Bronchial epithelial cell (primary cell): ENCODE measurements at regions not wholly inside any gene's neighbourhood (a gene's known extent, or its start where the extent isn't known, plus 50 kb on each side); places are given as distances from the start of the nearest gene placed in this dataset.
"Not testable (repeated sequence)": the region's sequence is repeated elsewhere in the genome, so short reads cannot be mapped to it uniquely, and the experiment has no call there.

ENCODE experiments used
- DNase-seq: peaks from one replicate; pipeline ENCODE4 v3.0.0-alpha.2; 2010; ENCODE audit warnings: low read depth
- FAIRE-seq: peaks from 2 replicates; lab custom pipeline; 2011; peaks lifted over from hg19 to GRCh38; lab: Jason Lieb, UNC
- H3K27me3 ChIP-seq: 2 replicates; pipeline ENCODE4 v1.5.1; 2011; ENCODE audit warnings: low read length; ENCODE audit not compliant: control insufficient read depth, insufficient read depth
- H3K36me3 ChIP-seq: 2 replicates; pipeline ENCODE4 v1.5.1; 2011; ENCODE audit warnings: low read length; ENCODE audit not compliant: control insufficient read depth, insufficient read depth
- H3K4me3 ChIP-seq: 2 replicates; pipeline ENCODE4 v1.5.1; 2011; ENCODE audit warnings: mild to moderate bottlenecking, low read depth, low read length, control low read depth
- TF ChIP-seq, protein P1 (sequence below): IDR thresholded peaks from 2 replicates; pipeline ENCODE4 v1.5.1; 2011; ENCODE audit warnings: mild to moderate bottlenecking, moderate library complexity, low read length, control low read depth, inconsistent platforms; ENCODE audit not compliant: insufficient read depth, severe bottlenecking

DNA sequence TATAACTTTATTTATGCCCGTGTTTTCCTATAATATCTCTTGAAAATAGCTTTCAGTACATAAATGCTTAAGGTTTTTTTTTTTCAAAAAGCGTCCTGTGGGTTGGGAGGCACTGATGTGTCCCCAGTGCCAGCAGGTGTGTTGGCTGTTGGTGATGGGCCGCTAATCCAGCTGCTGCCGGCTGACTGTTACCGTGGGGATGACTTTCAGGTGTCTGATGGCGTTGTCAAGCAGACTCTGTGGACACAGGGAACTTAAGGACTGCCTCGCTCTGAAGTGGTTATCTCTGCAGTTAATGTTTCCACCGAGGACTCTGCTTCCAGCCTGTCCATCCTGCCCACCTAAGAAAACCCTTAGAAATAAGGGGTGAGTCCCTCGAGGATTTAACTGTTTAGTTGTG, 94.5 kb downstream of the ANKRD10 start:
- TF ChIP-seq, protein P1, sequence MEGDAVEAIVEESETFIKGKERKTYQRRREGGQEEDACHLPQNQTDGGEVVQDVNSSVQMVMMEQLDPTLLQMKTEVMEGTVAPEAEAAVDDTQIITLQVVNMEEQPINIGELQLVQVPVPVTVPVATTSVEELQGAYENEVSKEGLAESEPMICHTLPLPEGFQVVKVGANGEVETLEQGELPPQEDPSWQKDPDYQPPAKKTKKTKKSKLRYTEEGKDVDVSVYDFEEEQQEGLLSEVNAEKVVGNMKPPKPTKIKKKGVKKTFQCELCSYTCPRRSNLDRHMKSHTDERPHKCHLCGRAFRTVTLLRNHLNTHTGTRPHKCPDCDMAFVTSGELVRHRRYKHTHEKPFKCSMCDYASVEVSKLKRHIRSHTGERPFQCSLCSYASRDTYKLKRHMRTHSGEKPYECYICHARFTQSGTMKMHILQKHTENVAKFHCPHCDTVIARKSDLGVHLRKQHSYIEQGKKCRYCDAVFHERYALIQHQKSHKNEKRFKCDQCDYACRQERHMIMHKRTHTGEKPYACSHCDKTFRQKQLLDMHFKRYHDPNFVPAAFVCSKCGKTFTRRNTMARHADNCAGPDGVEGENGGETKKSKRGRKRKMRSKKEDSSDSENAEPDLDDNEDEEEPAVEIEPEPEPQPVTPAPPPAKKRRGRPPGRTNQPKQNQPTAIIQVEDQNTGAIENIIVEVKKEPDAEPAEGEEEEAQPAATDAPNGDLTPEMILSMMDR = no peak
- Histone ChIP-seq H3K27me3 (no peaks in the 10 kb centered on the region), H3K36me3 (no peaks in the 10 kb centered on the region), H3K4me3 (no peak overlapping the region)
- FAIRE-seq (no peak), DNase-seq (no peak)

- H3K36me3 ChIP-seq, FAIRE-seq, DNase-seq, H3K4me3 ChIP-seq, H3K27me3 ChIP-seq: not testable (repeated sequence)
Observed at GRCh38 chr13:110821837-110822668, 92.8 kb downstream of the ANKRD10 start.

DNA sequence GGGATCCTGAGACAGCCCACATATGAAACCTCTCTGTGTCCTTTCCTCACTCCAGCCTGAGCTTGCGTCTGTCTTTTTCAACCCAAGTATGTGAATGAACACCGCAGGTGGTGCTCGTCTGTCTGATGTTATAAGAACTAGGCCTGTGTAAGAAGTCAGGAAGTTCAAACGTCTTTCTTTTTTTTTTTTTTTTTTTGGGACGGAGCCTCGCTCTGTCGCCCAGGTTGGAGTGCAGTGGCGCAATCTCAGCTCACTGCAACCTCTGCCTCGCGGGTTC, 92.3 kb downstream of the ANKRD10 start:
- Histone ChIP-seq H3K4me3 (no peak overlapping the region), H3K36me3 (no peaks in the 10 kb centered on the region), H3K27me3 (no peaks in the 10 kb centered on the region)
- DNase-seq (no peak), FAIRE-seq (no peak)
- TF ChIP-seq, protein P1 = no peak

GRCh38 chr13:110824702-110825300, 90.1 kb downstream of the ANKRD10 start:
- H3K36me3 ChIP-seq = no peaks in the 10 kb centered on the region
- no peak for FAIRE-seq
- H3K4me3 ChIP-seq = no peak overlapping the region

DNA sequence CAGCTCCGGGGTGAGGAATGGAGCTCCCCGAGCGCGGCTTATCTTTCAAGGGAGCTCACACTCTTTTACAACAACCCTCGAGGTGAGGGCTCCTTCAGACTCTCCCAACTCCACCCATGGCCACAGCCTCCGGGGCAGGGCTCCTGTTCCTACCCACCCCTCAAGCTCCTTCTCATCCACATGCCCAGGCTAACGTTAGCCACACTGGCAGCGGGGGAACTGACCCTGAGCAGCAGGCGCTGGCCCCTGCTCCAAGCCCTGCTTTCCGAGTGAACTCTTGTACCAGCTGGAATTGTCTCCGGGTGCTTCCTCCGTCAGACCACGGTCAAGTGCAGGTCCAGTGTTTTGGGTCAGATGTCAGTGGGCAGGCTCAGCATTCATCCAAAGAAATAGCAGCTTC, 89.4 kb downstream of the ANKRD10 start:
- H3K4me3 ChIP-seq = no peak overlapping the region
- H3K27me3 ChIP-seq = no peaks in the 10 kb centered on the region
- TF ChIP-seq, protein P1 = no peak
- DNase-seq (no peak), FAIRE-seq (no peak)
- H3K36me3 ChIP-seq = no peaks in the 10 kb centered on the region

More at GRCh38 chr13:110824702-110825300, 90.1 kb downstream of the ANKRD10 start:
- DNase-seq = no peak
- TF ChIP-seq, protein P1 = no peak
- no peaks in the 10 kb centered on the region for H3K27me3 ChIP-seq

DNA sequence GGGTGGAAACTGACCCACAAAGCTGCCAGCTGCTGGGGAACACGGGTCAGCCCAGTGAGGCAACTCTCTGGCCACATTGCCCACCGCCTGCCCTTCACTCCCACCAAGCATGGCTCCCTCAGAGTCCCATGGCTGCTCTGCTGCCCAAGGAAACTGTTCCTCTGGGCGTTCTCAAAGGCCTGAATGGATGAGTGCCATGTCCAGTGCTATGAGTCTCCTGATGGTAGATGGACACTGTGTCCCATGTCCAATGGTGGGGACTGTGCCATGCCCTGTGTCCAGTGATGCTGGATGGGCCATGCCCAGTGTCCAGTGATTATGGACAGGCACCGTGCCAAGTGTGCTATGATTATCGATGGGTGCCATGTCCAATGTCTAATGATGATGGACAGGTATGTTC, 88.8 kb downstream of the ANKRD10 start:
- DNase-seq = no peak
- peak; percentile 73 for FAIRE-seq

More for the DNA sequence above, 88.8 kb downstream of the ANKRD10 start:
- H3K4me3 ChIP-seq = no peak overlapping the region
- no peaks in the 10 kb centered on the region for H3K27me3 ChIP-seq
- H3K36me3 ChIP-seq = no peaks in the 10 kb centered on the region
- TF ChIP-seq, protein P1 = no peak
